ENCODE measurements at regions not wholly inside any gene's neighbourhood (a gene's known extent, or its start where the extent isn't known, plus 50 kb on each side); places are given as distances from the start of the nearest gene placed in this dataset.
"Not testable (repeated sequence)": the region's sequence is repeated elsewhere in the genome, so short reads cannot be mapped to it uniquely, and the experiment has no call there.

GRCh38 chr4:85018983-85019382, 52.5 kb upstream of the WDFY3 start:
- no peaks in the 10 kb centered on the region for H3K36me3 ChIP-seq (ENCODE audit: control insufficient read depth in 2 of 2, extremely low read depth in 1 of 2, insufficient read depth in 1 of 2, low read length in 1 of 2)
- Mint-ChIP-seq H3K36me3 (no peaks in the 10 kb centered on the region), H3K9me3 (peaks cover 6 to 23% (median 10%) of the 10 kb centered on the region in 3 donors), H3K27me3 (no peaks in the 10 kb centered on the region), H3K4me1 (no peaks in the 10 kb centered on the region), H3K4me3 (no peak overlapping the region), H3K27ac (no peak overlapping the region)
- DNase-seq: no peak
- no peaks in the 10 kb centered on the region for H3K9me3 ChIP-seq
- WGBS (ENCODE audit: insufficient coverage): 95% methylated on average over 2 of the region's 7 CpGs
- ChIA-PET POLR2A (interaction anchor here in 1 of 2 donors (0.6 kb wide), 1 partner anchor 562 kb away, joined by 3 read pairs; no protein-coding TSS in a partner anchor), CTCF (no interaction called here)
- H3K27ac ChIP-seq (ENCODE audit: low read length): no peak overlapping the region
- ATAC-seq (replicated peaks in 1 of 4): no peak
- no peak overlapping the region for H3K4me3 ChIP-seq (ENCODE audit: control insufficient read depth in 1 of 2, extremely low read depth in 1 of 2, low read length in 1 of 2)
- H3K27me3 ChIP-seq (replicated peaks in 1 of 2; ENCODE audit: control insufficient read depth in 2 of 2, extremely low read depth in 1 of 2, insufficient read depth in 2 of 2, low read length in 1 of 2): no peaks in the 10 kb centered on the region
- H3K4me1 ChIP-seq (ENCODE audit: control insufficient read depth in 1 of 2, extremely low read depth in 1 of 2, insufficient read depth in 2 of 2, low read length in 2 of 2): no peaks in the 10 kb centered on the region

- WGBS (ENCODE audit: insufficient coverage): 17% methylated on average over 1 of the region's 2 CpGs
- no peaks in the 10 kb centered on the region for H3K27me3 Mint-ChIP-seq
- H3K4me3 Mint-ChIP-seq: no peak overlapping the region
- H3K9me3 Mint-ChIP-seq: peaks cover 6 to 23% (median 10%) of the 10 kb centered on the region in 3 donors
- Histone ChIP-seq H3K4me1 (ENCODE audit: control insufficient read depth in 1 of 2, extremely low read depth in 1 of 2, insufficient read depth in 2 of 2, low read length in 2 of 2) (no peaks in the 10 kb centered on the region), H3K27me3 (replicated peaks in 1 of 2; ENCODE audit: control insufficient read depth in 2 of 2, extremely low read depth in 1 of 2, insufficient read depth in 2 of 2, low read length in 1 of 2) (no peaks in the 10 kb centered on the region), H3K36me3 (ENCODE audit: control insufficient read depth in 2 of 2, extremely low read depth in 1 of 2, insufficient read depth in 1 of 2, low read length in 1 of 2) (no peaks in the 10 kb centered on the region), H3K4me3 (ENCODE audit: control insufficient read depth in 1 of 2, extremely low read depth in 1 of 2, low read length in 1 of 2) (no peak overlapping the region), H3K9me3 (no peaks in the 10 kb centered on the region), H3K27ac (ENCODE audit: low read length) (no peak overlapping the region)
- ATAC-seq (replicated peaks in 1 of 4) (no peak), DNase-seq (no peak)
- H3K36me3 Mint-ChIP-seq: no peaks in the 10 kb centered on the region
- H3K27ac Mint-ChIP-seq: no peak overlapping the region
- CTCF ChIA-PET: no interaction called here
- no peaks in the 10 kb centered on the region for H3K4me1 Mint-ChIP-seq
- POLR2A ChIA-PET: no interaction called here
Measured at GRCh38 chr4:85019411-85019810, 52.9 kb upstream of the WDFY3 start.

GRCh38 chr4:85024671-85025070, 58.2 kb upstream of the WDFY3 start:
- Histone ChIP-seq H3K27ac (ENCODE audit: low read length) (no peak overlapping the region), H3K27me3 (replicated peaks in 1 of 2; ENCODE audit: control insufficient read depth in 2 of 2, extremely low read depth in 1 of 2, insufficient read depth in 2 of 2, low read length in 1 of 2) (no peaks in the 10 kb centered on the region), H3K36me3 (ENCODE audit: control insufficient read depth in 2 of 2, extremely low read depth in 1 of 2, insufficient read depth in 1 of 2, low read length in 1 of 2) (no peaks in the 10 kb centered on the region), H3K9me3 (peaks cover 2% of the 10 kb centered on the region), H3K4me1 (ENCODE audit: control insufficient read depth in 1 of 2, extremely low read depth in 1 of 2, insufficient read depth in 2 of 2, low read length in 2 of 2) (no peaks in the 10 kb centered on the region), H3K4me3 (ENCODE audit: control insufficient read depth in 1 of 2, extremely low read depth in 1 of 2, low read length in 1 of 2) (no peak overlapping the region)
- no peak overlapping the region for H3K4me3 Mint-ChIP-seq
- peaks cover 5 to 14% (median 9%) of the 10 kb centered on the region in 3 donors for H3K9me3 Mint-ChIP-seq
- POLR2A ChIA-PET: no interaction called here
- ATAC-seq (replicated peaks in 1 of 4): no peak
- H3K27me3 Mint-ChIP-seq: no peaks in the 10 kb centered on the region
- 89% methylated on average over 3 of the region's 6 CpGs for WGBS (ENCODE audit: insufficient coverage)
- H3K27ac Mint-ChIP-seq: no peak overlapping the region
- DNase-seq: no peak
- CTCF ChIA-PET: no interaction called here
- H3K36me3 Mint-ChIP-seq: no peaks in the 10 kb centered on the region
- no peaks in the 10 kb centered on the region for H3K4me1 Mint-ChIP-seq

- H3K4me1 ChIP-seq (ENCODE audit: control insufficient read depth in 1 of 2, extremely low read depth in 1 of 2, insufficient read depth in 2 of 2, low read length in 2 of 2): no peaks in the 10 kb centered on the region
- POLR2A ChIA-PET: no interaction called here
- DNase-seq (no peak), ATAC-seq (replicated peaks in 1 of 4) (no peak)
- H3K36me3 Mint-ChIP-seq: no peaks in the 10 kb centered on the region
- peaks cover 2% of the 10 kb centered on the region for H3K9me3 ChIP-seq
- H3K4me1 Mint-ChIP-seq: no peaks in the 10 kb centered on the region
- H3K27me3 ChIP-seq (replicated peaks in 1 of 2; ENCODE audit: control insufficient read depth in 2 of 2, extremely low read depth in 1 of 2, insufficient read depth in 2 of 2, low read length in 1 of 2): no peaks in the 10 kb centered on the region
- CTCF ChIA-PET: no interaction called here
- no peak overlapping the region for H3K4me3 Mint-ChIP-seq
- no peaks in the 10 kb centered on the region for H3K36me3 ChIP-seq (ENCODE audit: control insufficient read depth in 2 of 2, extremely low read depth in 1 of 2, insufficient read depth in 1 of 2, low read length in 1 of 2)
- WGBS (ENCODE audit: insufficient coverage): 100% methylated on average over 3 of the region's 4 CpGs
- peaks cover 7 to 18% (median 11%) of the 10 kb centered on the region in 3 donors for H3K9me3 Mint-ChIP-seq
- H3K27ac Mint-ChIP-seq: no peak overlapping the region
- H3K27me3 Mint-ChIP-seq: no peaks in the 10 kb centered on the region
- H3K27ac ChIP-seq (ENCODE audit: low read length): no peak overlapping the region
- H3K4me3 ChIP-seq (ENCODE audit: control insufficient read depth in 1 of 2, extremely low read depth in 1 of 2, low read length in 1 of 2): no peak overlapping the region
Measured at GRCh38 chr4:85028910-85029309, 62.4 kb upstream of the WDFY3 start.

- CTCF ChIA-PET: no interaction called here
- 79% methylated on average over 4 of the region's 4 CpGs for WGBS (ENCODE audit: insufficient coverage)
- Mint-ChIP-seq H3K4me3 (no peak overlapping the region), H3K4me1 (no peaks in the 10 kb centered on the region), H3K9me3 (peaks cover 7 to 24% (median 17%) of the 10 kb centered on the region in 3 donors), H3K36me3 (no peaks in the 10 kb centered on the region), H3K27me3 (no peaks in the 10 kb centered on the region), H3K27ac (no peak overlapping the region)
- H3K4me3 ChIP-seq (ENCODE audit: control insufficient read depth in 1 of 2, extremely low read depth in 1 of 2, low read length in 1 of 2): no peak overlapping the region
- no peaks in the 10 kb centered on the region for H3K4me1 ChIP-seq (ENCODE audit: control insufficient read depth in 1 of 2, extremely low read depth in 1 of 2, insufficient read depth in 2 of 2, low read length in 2 of 2)
- no peaks in the 10 kb centered on the region for H3K27me3 ChIP-seq (replicated peaks in 1 of 2; ENCODE audit: control insufficient read depth in 2 of 2, extremely low read depth in 1 of 2, insufficient read depth in 2 of 2, low read length in 1 of 2)
- no peak for ATAC-seq (replicated peaks in 1 of 4)
- H3K36me3 ChIP-seq (ENCODE audit: control insufficient read depth in 2 of 2, extremely low read depth in 1 of 2, insufficient read depth in 1 of 2, low read length in 1 of 2): no peaks in the 10 kb centered on the region
- peaks cover 2% of the 10 kb centered on the region for H3K9me3 ChIP-seq
- POLR2A ChIA-PET: no interaction called here
- DNase-seq: no peak
- H3K27ac ChIP-seq (ENCODE audit: low read length): no peak overlapping the region
Measured at GRCh38 chr4:85029453-85029852, 63.0 kb upstream of the WDFY3 start.

- H3K9me3 Mint-ChIP-seq: peaks cover 7 to 26% (median 17%) of the 10 kb centered on the region in 3 donors
- no peak for DNase-seq
- no peak overlapping the region for H3K27ac ChIP-seq (ENCODE audit: low read length)
Measured at GRCh38 chr4:85030156-85030555, 63.7 kb upstream of the WDFY3 start.

GRCh38 chr4:85033838-85034237, 67.3 kb upstream of the WDFY3 start:
- H3K36me3 ChIP-seq (ENCODE audit: control insufficient read depth in 2 of 2, extremely low read depth in 1 of 2, insufficient read depth in 1 of 2, low read length in 1 of 2); H3K27me3 ChIP-seq (replicated peaks in 1 of 2; ENCODE audit: control insufficient read depth in 2 of 2, extremely low read depth in 1 of 2, insufficient read depth in 2 of 2, low read length in 1 of 2); H3K4me3 ChIP-seq (ENCODE audit: control insufficient read depth in 1 of 2, extremely low read depth in 1 of 2, low read length in 1 of 2); H3K4me3 Mint-ChIP-seq; POLR2A ChIA-PET; H3K4me1 Mint-ChIP-seq; H3K36me3 Mint-ChIP-seq; H3K4me1 ChIP-seq (ENCODE audit: control insufficient read depth in 1 of 2, extremely low read depth in 1 of 2, insufficient read depth in 2 of 2, low read length in 2 of 2); DNase-seq; CTCF ChIA-PET; H3K27ac Mint-ChIP-seq; H3K27ac ChIP-seq (ENCODE audit: low read length); H3K27me3 Mint-ChIP-seq; ATAC-seq (replicated peaks in 1 of 4); H3K9me3 ChIP-seq: not testable (repeated sequence)
- H3K9me3 Mint-ChIP-seq: peaks cover 0 to 26% (median 16%) of the 10 kb centered on the region in 3 donors
- WGBS (ENCODE audit: insufficient coverage): 89% methylated on average over 6 of the region's 6 CpGs

More at GRCh38 chr4:85030156-85030555, 63.7 kb upstream of the WDFY3 start:
- WGBS (ENCODE audit: insufficient coverage): 76% methylated on average over 2 of the region's 3 CpGs
- Mint-ChIP-seq H3K27me3 (no peaks in the 10 kb centered on the region), H3K4me1 (no peaks in the 10 kb centered on the region), H3K27ac (no peak overlapping the region), H3K36me3 (no peaks in the 10 kb centered on the region), H3K4me3 (no peak overlapping the region)
- CTCF ChIA-PET: no interaction called here
- Histone ChIP-seq H3K4me3 (ENCODE audit: control insufficient read depth in 1 of 2, extremely low read depth in 1 of 2, low read length in 1 of 2) (no peak overlapping the region), H3K9me3 (peaks cover 2% of the 10 kb centered on the region), H3K36me3 (ENCODE audit: control insufficient read depth in 2 of 2, extremely low read depth in 1 of 2, insufficient read depth in 1 of 2, low read length in 1 of 2) (no peaks in the 10 kb centered on the region), H3K27me3 (replicated peaks in 1 of 2; ENCODE audit: control insufficient read depth in 2 of 2, extremely low read depth in 1 of 2, insufficient read depth in 2 of 2, low read length in 1 of 2) (no peaks in the 10 kb centered on the region), H3K4me1 (ENCODE audit: control insufficient read depth in 1 of 2, extremely low read depth in 1 of 2, insufficient read depth in 2 of 2, low read length in 2 of 2) (no peaks in the 10 kb centered on the region)
- ATAC-seq (replicated peaks in 1 of 4): no peak
- POLR2A ChIA-PET: no interaction called here
